Ectodermal cell (in vitro differentiated cells): ENCODE measurements at regions not wholly inside any gene's neighbourhood (a gene's known extent, or its start where the extent isn't known, plus 50 kb on each side); places are given as distances from the start of the nearest gene placed in this dataset.

Experiments
- H3K27ac ChIP-seq: 2 replicates; pipeline ENCODE4 v1.7.0; 2013; ENCODE audit warnings: mild to moderate bottlenecking, low read depth, low read length; ENCODE audit not compliant: insufficient read depth, poor library complexity, severe bottlenecking
- H3K27me3 ChIP-seq: 2 replicates; pipeline ENCODE4 v1.7.0; 2013; ENCODE audit warnings: mild to moderate bottlenecking, low read length; ENCODE audit not compliant: insufficient read depth, control insufficient read depth, poor library complexity, severe bottlenecking
- H3K36me3 ChIP-seq: one replicate; pipeline ENCODE4 v1.7.0; 2013; ENCODE audit warnings: low read length; ENCODE audit not compliant: control insufficient read depth, insufficient read depth
- H3K4me1 ChIP-seq: one replicate; pipeline ENCODE4 v1.7.0; 2013; ENCODE audit warnings: low read length; ENCODE audit not compliant: control insufficient read depth, insufficient read depth
- H3K4me3 ChIP-seq: 2 replicates; pipeline ENCODE4 v1.7.0; 2013; ENCODE audit warnings: low read depth, low read length, control low read depth; ENCODE audit not compliant: insufficient read depth
- H3K9me3 ChIP-seq: 2 replicates; pipeline ENCODE4 v1.7.0; 2013; ENCODE audit warnings: mild to moderate bottlenecking, low read length, moderate library complexity; ENCODE audit not compliant: control insufficient read depth
- WGBS, 2 experiments: methylation state at CpG; one replicate each; pipeline ENCODE4 v1.1.7; 2013; ENCODE audit warnings: missing lambda C conversion rate in 2 of 2; 5-methylcytosine and 5-hydroxymethylcytosine counted together

DNA sequence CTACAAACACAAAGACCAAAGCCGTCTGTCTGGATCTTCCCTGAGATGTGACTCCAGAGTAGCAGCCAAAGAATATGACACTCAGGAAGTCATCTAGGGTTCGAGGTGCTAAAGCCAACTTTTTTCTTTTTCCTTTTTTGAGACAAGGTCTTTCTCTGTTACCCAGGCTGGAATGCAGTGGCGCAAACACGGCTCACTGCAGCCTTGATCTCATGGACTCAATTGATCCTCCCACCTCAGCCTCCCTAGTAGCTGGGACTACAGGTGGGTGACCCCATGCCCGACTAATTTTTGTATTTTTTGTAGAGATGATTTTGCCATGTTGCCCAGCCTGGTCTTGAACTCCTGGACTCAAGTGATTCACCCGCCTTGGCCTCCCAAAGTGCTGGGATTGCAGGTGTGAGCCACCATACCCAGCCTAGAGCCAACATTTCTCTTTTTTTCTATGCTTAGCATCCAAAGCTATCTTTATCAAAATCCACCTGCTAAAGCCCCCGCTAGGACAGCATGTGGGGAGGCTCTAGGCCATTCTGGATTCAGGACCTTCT is 92.8 kb downstream of the TMEM17 start:
- H3K27ac ChIP-seq, result no peak overlapping the region
- WGBS, 2 experiments, result 91 to 92% methylated on average over 7 of the region's 7 CpGs
- H3K4me1 ChIP-seq, result peaks cover 22% of the 10 kb centered on the region
- no peaks in the 10 kb centered on the region for H3K27me3 ChIP-seq
- H3K9me3 ChIP-seq, result no peaks in the 10 kb centered on the region
- H3K4me3 ChIP-seq, result no peak overlapping the region
- no peaks in the 10 kb centered on the region for H3K36me3 ChIP-seq

DNA sequence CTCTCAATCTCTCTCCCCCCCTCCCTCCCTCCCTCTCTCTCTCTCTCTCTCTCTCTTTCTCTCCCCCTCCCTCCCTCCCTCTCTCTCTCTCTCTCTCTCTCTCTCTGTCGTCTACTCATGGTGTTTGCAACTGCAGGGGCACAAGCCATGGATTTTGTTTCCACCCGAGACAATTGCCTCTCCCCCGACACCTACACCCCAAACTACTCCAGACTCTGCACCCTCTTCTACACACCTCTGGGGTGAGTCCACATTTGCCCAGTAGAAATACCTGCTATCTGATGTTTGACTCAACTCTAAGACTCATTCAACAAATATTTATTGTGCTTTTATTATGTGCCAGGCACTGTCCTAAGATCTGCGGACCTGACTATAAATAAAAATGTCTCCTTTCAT is 93.7 kb downstream of the TMEM17 start:
- 62 to 64% methylated on average over 3 to 4 of the region's 4 CpGs for WGBS, 2 experiments
- Histone ChIP-seq H3K4me3 (no peak overlapping the region), H3K27ac (no peak overlapping the region), H3K27me3 (no peaks in the 10 kb centered on the region), H3K4me1 (peaks cover 22% of the 10 kb centered on the region), H3K9me3 (no peaks in the 10 kb centered on the region), H3K36me3 (no peaks in the 10 kb centered on the region)

DNA sequence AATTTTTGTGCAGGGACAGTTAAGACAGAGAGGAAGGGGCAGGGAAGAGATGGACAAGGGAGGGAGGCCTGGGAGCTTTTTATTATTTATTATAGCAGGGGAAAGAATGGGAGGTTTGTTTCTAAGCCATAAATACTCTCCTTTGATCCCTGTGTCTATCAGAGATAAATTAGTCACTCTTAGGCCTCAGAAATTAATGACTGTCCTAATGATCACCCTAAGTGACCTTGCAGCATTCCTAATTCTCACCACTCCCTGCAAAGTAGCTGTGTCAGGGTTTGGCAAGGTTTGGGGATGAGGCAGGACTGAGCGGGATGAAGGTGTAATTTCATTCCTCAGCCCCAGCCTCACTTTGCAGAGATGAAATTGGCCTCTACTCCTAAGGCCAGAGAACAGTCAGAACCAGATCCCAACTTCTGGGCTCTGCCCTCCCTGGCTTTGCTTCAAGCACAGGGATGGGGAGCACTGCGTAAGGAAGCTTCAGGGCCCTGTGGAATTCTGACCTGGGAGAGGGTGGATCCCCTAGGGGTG is 95.0 kb downstream of the TMEM17 start:
- Histone ChIP-seq H3K9me3 (no peaks in the 10 kb centered on the region), H3K4me1 (peaks cover 22% of the 10 kb centered on the region), H3K27me3 (no peaks in the 10 kb centered on the region), H3K27ac (peak overlapping the region; percentile 95), H3K36me3 (no peaks in the 10 kb centered on the region), H3K4me3 (no peak overlapping the region)
- 22 to 24% methylated on average over 2 of the region's 2 CpGs for WGBS, 2 experiments

DNA sequence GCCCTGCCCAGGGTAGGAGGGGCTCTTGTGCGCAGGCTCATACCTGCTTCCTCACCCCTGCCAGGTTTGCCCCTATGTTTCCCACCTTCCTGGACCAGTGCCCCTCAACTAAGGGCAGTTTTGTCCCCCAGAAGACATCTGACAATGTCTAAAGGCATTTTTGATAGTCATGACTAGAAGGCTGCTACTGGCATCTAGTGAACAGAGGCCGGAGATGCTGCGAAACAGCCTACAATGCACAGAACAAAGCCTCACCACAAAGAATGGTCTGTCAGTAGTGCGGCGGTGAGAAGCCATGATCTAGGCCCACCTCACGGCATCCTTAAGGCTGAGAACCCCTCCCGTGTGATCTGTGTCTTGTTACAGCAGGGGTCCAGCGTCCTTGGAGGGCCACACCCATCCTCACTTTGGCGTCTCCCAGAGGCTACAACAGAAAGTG is 96.0 kb downstream of the TMEM17 start:
- Histone ChIP-seq H3K36me3 (no peaks in the 10 kb centered on the region), H3K27me3 (no peaks in the 10 kb centered on the region), H3K27ac (no peak overlapping the region), H3K4me1 (peaks cover 22% of the 10 kb centered on the region), H3K9me3 (no peaks in the 10 kb centered on the region), H3K4me3 (no peak overlapping the region)
- 81 to 84% methylated on average over 9 of the region's 9 CpGs for WGBS, 2 experiments

DNA sequence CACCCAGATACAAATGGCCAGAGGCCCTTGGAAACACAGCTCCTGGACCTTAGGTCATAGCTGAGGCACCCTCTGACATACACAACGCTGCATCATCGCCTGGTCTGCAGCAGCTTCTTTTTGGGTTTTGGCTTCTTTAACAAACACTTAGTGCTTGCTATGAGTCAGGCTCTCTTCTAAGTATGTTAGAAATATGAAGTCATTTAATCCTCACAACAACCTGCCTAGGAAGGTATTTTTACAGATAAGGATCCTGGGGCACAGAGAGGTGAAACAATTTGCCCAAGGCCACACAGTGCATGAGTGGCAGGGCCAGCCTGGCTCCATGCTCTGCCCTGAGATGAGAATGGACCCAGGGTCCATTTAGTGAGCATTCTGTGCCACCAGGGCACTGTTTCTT is 96.6 kb downstream of the TMEM17 start:
- Histone ChIP-seq H3K27ac (no peak overlapping the region), H3K4me1 (peaks cover 22% of the 10 kb centered on the region), H3K36me3 (no peaks in the 10 kb centered on the region), H3K4me3 (no peak overlapping the region), H3K9me3 (no peaks in the 10 kb centered on the region), H3K27me3 (no peaks in the 10 kb centered on the region)
- 98 to 100% methylated on average over 2 of the region's 2 CpGs for WGBS, 2 experiments

DNA sequence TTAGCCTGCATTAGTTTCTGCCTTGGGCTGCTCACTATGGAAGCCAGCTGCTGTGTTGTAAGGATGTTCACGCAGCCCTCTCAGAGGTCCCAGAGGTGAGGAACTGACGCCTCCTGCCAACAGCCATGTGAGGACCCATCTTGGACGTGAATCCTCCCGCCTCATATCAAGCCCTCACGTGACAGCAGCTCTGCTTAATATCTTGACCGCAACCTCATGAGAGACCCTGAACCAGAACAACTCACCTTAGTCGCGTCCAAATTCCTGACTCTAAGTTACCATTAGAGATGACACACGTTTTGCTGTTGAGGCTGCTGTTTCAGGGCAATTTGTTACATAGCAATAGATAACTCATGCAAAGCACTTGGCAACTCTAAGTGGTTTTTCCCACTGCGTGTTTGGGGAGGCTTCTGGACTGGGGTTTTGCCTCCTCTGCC is 97.7 kb downstream of the TMEM17 start:
- 92 to 93% methylated on average over 10 of the region's 10 CpGs for WGBS, 2 experiments
- peaks cover 22% of the 10 kb centered on the region for H3K4me1 ChIP-seq
- H3K27ac ChIP-seq, result no peak overlapping the region
- H3K36me3 ChIP-seq, result no peaks in the 10 kb centered on the region
- H3K27me3 ChIP-seq, result no peaks in the 10 kb centered on the region
- no peak overlapping the region for H3K4me3 ChIP-seq
- H3K9me3 ChIP-seq, result no peaks in the 10 kb centered on the region

DNA sequence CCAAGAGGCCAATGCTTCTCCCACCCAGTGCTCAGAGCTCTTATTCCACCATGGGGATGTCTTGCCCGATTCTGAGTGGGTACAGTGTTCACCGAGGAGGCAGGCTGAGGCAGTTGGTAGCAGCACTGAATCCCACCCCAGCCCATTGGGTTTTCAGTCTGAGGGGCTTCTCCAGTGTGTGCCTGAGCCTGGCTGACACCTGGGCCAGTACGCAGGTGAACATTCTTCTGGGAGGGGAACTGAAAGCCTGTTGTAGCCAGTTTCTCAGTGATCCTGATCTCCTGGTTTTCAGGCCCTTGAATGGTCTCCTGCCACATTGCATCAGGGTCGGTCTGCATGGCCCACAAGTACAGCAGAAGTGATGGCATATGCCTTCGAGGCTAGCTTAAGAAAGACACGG is 98.2 kb downstream of the TMEM17 start:
- H3K4me3 ChIP-seq, result no peak overlapping the region
- WGBS, 2 experiments, result 80% methylated on average over 6 of the region's 6 CpGs
- H3K4me1 ChIP-seq, result peaks cover 22% of the 10 kb centered on the region
- no peaks in the 10 kb centered on the region for H3K36me3 ChIP-seq
- H3K27ac ChIP-seq, result no peak overlapping the region
- H3K27me3 ChIP-seq, result no peaks in the 10 kb centered on the region
- no peaks in the 10 kb centered on the region for H3K9me3 ChIP-seq

DNA sequence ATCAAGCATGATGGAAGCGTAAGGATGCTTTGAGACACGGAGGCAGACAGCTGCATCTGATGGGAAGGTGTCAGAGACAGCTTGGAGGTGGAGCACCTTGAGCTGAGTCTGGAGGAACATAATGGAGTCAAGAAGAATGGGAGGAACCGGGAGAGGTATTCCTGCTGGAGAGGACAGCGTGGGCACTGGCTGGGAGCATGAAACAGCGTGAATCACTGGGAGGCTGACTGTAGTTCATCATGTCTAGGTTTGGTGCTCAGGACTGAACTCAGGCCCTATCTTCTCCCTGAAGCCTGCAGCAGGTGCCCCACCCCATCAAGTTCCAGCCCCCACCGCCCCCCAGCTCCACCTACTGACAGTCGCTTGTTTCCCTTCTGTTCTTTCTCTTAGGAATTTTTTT is 98.6 kb downstream of the TMEM17 start:
- Histone ChIP-seq H3K27ac (no peak overlapping the region), H3K27me3 (no peaks in the 10 kb centered on the region), H3K4me3 (no peak overlapping the region), H3K4me1 (peaks cover 22% of the 10 kb centered on the region), H3K9me3 (no peaks in the 10 kb centered on the region), H3K36me3 (no peaks in the 10 kb centered on the region)
- WGBS, 2 experiments, result 94 to 96% methylated on average over 6 to 7 of the region's 7 CpGs

DNA sequence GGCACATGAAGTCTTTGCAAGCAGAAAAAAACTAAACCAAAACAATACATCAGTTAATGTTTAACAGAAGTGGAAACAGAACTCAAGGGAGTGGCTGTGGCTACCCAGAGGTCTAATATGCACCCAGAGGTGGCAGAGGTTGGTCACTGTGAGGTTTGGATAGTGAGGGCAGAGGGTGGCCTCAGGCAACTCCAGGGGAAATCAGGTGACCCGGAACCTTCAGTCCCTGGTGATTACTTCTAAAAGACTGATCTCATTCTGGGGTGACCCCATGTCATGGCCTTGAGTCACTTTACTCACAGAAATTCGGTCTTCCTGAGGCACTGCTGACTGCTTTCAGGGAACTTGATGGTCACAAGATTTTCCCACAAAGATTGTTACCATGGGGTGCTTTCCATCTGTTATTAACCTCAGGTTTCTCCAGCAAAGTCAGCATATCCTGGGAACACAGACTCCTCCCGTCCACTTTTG is 99.4 kb downstream of the TMEM17 start:
- no peaks in the 10 kb centered on the region for H3K9me3 ChIP-seq
- 91 to 94% methylated on average over 3 of the region's 3 CpGs for WGBS, 2 experiments
- H3K27ac ChIP-seq, result no peak overlapping the region
- no peak overlapping the region for H3K4me3 ChIP-seq
- H3K27me3 ChIP-seq, result no peaks in the 10 kb centered on the region
- H3K4me1 ChIP-seq, result peaks cover 20% of the 10 kb centered on the region
- H3K36me3 ChIP-seq, result no peaks in the 10 kb centered on the region

DNA sequence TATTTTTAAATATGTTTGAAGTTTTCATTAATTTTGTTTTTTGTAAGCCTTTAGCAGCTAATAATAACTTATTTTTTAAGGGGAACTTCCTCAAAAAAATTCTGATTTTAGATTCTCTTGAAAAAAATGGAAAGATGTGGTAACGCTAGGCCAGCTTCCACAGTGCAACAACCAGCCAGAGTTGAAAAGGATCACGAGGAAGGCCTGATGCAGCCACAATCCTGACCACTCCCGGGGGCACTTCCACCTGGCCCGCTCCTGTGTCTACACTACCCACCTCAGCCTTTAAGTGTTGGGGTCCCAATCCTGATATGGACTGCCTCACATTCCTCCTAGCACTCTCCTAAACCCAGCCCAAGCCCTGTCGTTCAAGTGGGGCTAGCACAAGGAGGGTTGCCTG is 101.1 kb downstream of the TMEM17 start:
- no peaks in the 10 kb centered on the region for H3K9me3 ChIP-seq
- peaks cover 5% of the 10 kb centered on the region for H3K4me1 ChIP-seq
- H3K27me3 ChIP-seq, result no peaks in the 10 kb centered on the region
- no peaks in the 10 kb centered on the region for H3K36me3 ChIP-seq
- H3K4me3 ChIP-seq, result no peak overlapping the region
- H3K27ac ChIP-seq, result no peak overlapping the region
- WGBS, 2 experiments, result 89 to 93% methylated on average over 5 of the region's 5 CpGs
